ENCODE measurements at regions not wholly inside any gene's neighbourhood (a gene's known extent, or its start where the extent isn't known, plus 50 kb on each side); places are given as distances from the start of the nearest gene placed in this dataset.

GRCh38 chr7:49481075-49481474 lies 292.4 kb upstream of the VWC2 start:
- Histone ChIP-seq H3K4me1 (ENCODE audit: insufficient read depth, low read length, poor library complexity, severe bottlenecking) (no peaks in the 10 kb centered on the region), H3K36me3 (ENCODE audit: insufficient read depth, low read length) (no peaks in the 10 kb centered on the region)

GRCh38 chr7:49483142-49483541 lies 290.3 kb upstream of the VWC2 start:
- Histone ChIP-seq H3K36me3 (ENCODE audit: insufficient read depth, low read length) (no peaks in the 10 kb centered on the region), H2AFZ (ENCODE audit: low read length) (no peak overlapping the region), H3K4me3 (ENCODE audit: low read length, poor library complexity, severe bottlenecking) (no peak overlapping the region), H3K4me2 (ENCODE audit: low read depth, low read length, poor library complexity, severe bottlenecking) (no peak overlapping the region), H3K27me3 (ENCODE audit: insufficient read depth, low read length, poor library complexity, severe bottlenecking) (no peaks in the 10 kb centered on the region), H3K9me2 (replicated peaks; ENCODE audit: low read depth, low read length) (no peaks in the 10 kb centered on the region), H3K79me2 (ENCODE audit: insufficient read depth, low read length) (no peaks in the 10 kb centered on the region), H4K20me1 (ENCODE audit: insufficient read depth, low read length, poor library complexity, severe bottlenecking) (no peaks in the 10 kb centered on the region), H3K9ac (ENCODE audit: low read depth, low read length, poor library complexity, severe bottlenecking) (no peak overlapping the region), H3K4me1 (ENCODE audit: insufficient read depth, low read length, poor library complexity, severe bottlenecking) (no peaks in the 10 kb centered on the region), H3F3A (ENCODE audit: low read depth) (no peaks in the 10 kb centered on the region), H3K9me3 (ENCODE audit: insufficient read depth, low read depth, low read length) (no peaks in the 10 kb centered on the region)
- TF ChIP-seq CTCF (conservative IDR thresholded peaks at IDR 0.05; ENCODE audit: low read length) (peak; percentile 29; the same call in 1 of the 2 replicates), EZH2phosphoT487 (IDR thresholded peaks at IDR 0.05; ENCODE audit: borderline replicate concordance) (no peak)

More at GRCh38 chr7:49481075-49481474, 292.4 kb upstream of the VWC2 start:
- Histone ChIP-seq H3F3A (ENCODE audit: low read depth) (no peaks in the 10 kb centered on the region), H3K27me3 (ENCODE audit: insufficient read depth, low read length, poor library complexity, severe bottlenecking) (no peaks in the 10 kb centered on the region), H3K9ac (ENCODE audit: low read depth, low read length, poor library complexity, severe bottlenecking) (no peak overlapping the region), H3K4me3 (ENCODE audit: low read length, poor library complexity, severe bottlenecking) (no peak overlapping the region), H3K9me2 (replicated peaks; ENCODE audit: low read depth, low read length) (no peaks in the 10 kb centered on the region), H3K79me2 (ENCODE audit: insufficient read depth, low read length) (no peaks in the 10 kb centered on the region), H3K9me3 (ENCODE audit: insufficient read depth, low read depth, low read length) (no peaks in the 10 kb centered on the region), H4K20me1 (ENCODE audit: insufficient read depth, low read length, poor library complexity, severe bottlenecking) (no peaks in the 10 kb centered on the region), H3K4me2 (ENCODE audit: low read depth, low read length, poor library complexity, severe bottlenecking) (no peak overlapping the region), H2AFZ (ENCODE audit: low read length) (no peak overlapping the region)
- no peak for TF ChIP-seq CTCF (conservative IDR thresholded peaks at IDR 0.05; ENCODE audit: low read length)

GRCh38 chr7:49486974-49487829 lies 286.2 kb upstream of the VWC2 start:
- no peak overlapping the region; the same call in 1 of the 2 replicates for H2AFZ ChIP-seq (ENCODE audit: low read length)
- no peaks in the 10 kb centered on the region for H3K4me1 ChIP-seq (ENCODE audit: insufficient read depth, low read length, poor library complexity, severe bottlenecking)
- H3K4me3 ChIP-seq (ENCODE audit: low read length, poor library complexity, severe bottlenecking), result no peak overlapping the region
- TF ChIP-seq CTCF (conservative IDR thresholded peaks at IDR 0.05; ENCODE audit: low read length), result peak; percentile 27; the same call in 1 of the 2 replicates
- no peak for TF ChIP-seq EZH2phosphoT487 (IDR thresholded peaks at IDR 0.05; ENCODE audit: borderline replicate concordance)
- no peaks in the 10 kb centered on the region for H3K9me3 ChIP-seq (ENCODE audit: insufficient read depth, low read depth, low read length)
- no peaks in the 10 kb centered on the region for H3K36me3 ChIP-seq (ENCODE audit: insufficient read depth, low read length)
- no peaks in the 10 kb centered on the region for H3K79me2 ChIP-seq (ENCODE audit: insufficient read depth, low read length)
- H3K27me3 ChIP-seq (ENCODE audit: insufficient read depth, low read length, poor library complexity, severe bottlenecking), result no peaks in the 10 kb centered on the region
- no peaks in the 10 kb centered on the region for H3K9me2 ChIP-seq (replicated peaks; ENCODE audit: low read depth, low read length)
- no peaks in the 10 kb centered on the region for H4K20me1 ChIP-seq (ENCODE audit: insufficient read depth, low read length, poor library complexity, severe bottlenecking)
- no peak overlapping the region for H3K9ac ChIP-seq (ENCODE audit: low read depth, low read length, poor library complexity, severe bottlenecking)
- H3K4me2 ChIP-seq (ENCODE audit: low read depth, low read length, poor library complexity, severe bottlenecking), result no peak overlapping the region
- H3F3A ChIP-seq (ENCODE audit: low read depth), result no peaks in the 10 kb centered on the region

All from Loucy (cell line).